ENCODE measurements at regions not wholly inside any gene's neighbourhood (a gene's known extent, or its start where the extent isn't known, plus 50 kb on each side); places are given as distances from the start of the nearest gene placed in this dataset.

DNA sequence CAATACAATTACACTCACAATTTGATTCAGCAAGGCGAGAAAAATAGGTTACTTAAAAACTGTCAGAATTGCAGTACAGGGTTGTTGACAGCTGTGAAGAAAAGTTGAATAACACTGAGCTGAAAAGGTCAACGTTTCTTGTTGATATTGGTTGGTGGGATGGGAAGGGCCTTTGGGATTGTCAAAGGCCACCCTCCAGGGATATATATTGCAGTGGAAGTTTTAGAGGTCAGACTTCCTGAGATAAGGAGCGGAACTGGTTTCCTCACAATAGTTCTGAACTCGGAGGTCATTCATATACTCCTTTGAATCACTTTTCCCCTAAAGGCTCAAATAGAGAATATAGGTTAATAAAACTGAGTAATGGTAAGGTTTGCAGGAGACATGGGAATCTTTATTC is 417.2 kb downstream of the RAPGEF2 start:
- TF ChIP-seq, protein P1, sequence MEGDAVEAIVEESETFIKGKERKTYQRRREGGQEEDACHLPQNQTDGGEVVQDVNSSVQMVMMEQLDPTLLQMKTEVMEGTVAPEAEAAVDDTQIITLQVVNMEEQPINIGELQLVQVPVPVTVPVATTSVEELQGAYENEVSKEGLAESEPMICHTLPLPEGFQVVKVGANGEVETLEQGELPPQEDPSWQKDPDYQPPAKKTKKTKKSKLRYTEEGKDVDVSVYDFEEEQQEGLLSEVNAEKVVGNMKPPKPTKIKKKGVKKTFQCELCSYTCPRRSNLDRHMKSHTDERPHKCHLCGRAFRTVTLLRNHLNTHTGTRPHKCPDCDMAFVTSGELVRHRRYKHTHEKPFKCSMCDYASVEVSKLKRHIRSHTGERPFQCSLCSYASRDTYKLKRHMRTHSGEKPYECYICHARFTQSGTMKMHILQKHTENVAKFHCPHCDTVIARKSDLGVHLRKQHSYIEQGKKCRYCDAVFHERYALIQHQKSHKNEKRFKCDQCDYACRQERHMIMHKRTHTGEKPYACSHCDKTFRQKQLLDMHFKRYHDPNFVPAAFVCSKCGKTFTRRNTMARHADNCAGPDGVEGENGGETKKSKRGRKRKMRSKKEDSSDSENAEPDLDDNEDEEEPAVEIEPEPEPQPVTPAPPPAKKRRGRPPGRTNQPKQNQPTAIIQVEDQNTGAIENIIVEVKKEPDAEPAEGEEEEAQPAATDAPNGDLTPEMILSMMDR (IDR thresholded peaks at IDR 0.05), result no peak

DNA sequence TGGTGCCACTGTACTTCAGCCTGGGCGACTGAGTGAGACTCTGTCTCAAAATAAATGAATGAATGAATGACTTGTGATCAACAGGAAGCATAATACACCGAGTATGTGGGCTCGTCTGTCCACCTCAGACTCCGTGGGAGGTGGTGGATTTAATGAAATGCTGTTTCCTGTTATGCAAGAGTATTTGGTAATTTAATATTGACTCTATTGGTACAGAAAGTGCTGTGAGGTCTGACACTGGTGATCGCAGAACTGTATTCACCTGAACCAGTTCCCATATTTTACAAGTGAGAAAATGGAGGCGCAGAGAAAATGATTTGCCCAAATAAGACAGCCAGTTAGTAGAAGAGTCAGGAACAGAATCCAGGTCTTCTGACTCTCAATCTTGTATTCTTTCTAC is 423.3 kb downstream of the RAPGEF2 start:
- TF ChIP-seq, protein P1 (IDR thresholded peaks at IDR 0.05), result no peak

DNA sequence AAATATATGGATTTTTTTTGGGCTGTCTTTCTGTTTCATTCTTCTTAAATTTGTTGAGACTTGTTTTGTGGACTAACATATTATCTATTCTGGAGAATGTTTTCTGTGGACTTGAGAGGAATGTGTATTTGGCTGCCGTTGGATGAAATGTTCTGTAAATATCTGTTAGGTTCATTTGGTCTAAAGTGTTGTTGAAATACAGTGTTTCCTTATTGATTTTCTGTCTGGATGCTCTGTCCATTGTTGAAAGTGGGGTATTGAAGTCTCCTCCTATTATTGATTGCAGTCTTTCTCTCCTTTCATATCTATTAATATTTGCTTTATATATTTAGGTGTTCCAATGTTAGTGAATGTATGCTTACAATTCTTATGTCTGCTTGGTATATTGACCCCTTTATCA is 431.8 kb downstream of the RAPGEF2 start:
- TF ChIP-seq, protein P1 (IDR thresholded peaks at IDR 0.05), result no peak

DNA sequence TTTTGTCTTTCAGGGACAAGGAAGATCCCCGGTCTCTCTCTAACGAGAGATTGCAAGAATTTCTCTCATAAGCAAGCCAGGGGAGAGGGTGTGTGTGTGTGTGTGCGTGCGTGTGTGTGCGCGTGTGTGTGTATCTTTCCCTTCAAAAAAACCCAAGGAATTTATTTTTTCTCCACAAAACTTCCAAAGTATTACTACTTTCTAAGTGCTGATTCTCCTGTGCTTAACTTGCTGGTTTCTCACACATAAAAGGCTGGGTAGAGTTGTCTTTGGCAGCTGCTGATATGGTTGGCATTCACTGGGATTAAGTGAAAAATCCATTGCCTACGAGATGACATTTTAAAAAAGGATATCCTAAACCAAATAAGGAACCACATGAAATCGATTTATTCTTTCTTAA is 435.7 kb downstream of the RAPGEF2 start:
- TF ChIP-seq, protein P1 (IDR thresholded peaks at IDR 0.05), result no peak

DNA sequence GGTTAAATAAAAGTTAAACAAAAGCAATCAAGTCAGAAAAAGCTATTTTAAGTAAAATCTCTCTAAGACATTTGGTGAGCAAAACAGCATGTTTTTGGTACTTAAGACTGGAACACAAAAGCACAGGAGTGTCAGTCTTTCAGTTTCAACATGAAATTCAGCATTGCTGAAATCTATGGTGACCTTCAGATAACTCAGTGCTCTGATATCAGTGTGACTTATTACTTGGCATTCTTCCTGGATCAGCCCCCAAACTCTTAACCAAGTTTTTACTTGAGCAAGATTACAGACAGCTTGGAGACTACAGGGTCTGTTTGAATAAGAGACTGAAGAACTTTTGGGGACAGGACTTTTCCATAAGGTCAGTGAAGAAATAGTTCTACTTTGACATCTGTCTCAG is 437.2 kb downstream of the RAPGEF2 start:
- TF ChIP-seq, protein P1 (IDR thresholded peaks at IDR 0.05), result no peak

DNA sequence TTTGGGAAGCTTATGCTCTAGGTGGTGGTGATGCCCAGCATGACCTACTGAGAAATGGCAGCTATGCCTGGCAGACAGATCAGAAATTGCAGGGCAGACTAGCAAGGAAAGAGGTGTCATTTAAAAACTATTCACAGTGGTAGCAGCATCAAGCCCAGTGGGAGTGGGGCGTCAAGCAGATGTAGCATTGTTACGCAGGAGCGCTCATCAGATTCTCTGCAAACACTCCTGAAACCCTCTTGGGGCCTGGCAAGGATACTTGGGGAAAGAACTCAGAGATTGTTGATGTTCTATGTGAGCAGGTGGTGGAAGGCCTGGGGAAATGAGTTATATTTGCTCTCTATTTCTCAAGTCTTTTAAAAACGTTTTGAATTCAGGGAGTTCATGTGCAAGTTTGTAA is 437.6 kb downstream of the RAPGEF2 start:
- TF ChIP-seq, protein P1 (IDR thresholded peaks at IDR 0.05), result no peak

DNA sequence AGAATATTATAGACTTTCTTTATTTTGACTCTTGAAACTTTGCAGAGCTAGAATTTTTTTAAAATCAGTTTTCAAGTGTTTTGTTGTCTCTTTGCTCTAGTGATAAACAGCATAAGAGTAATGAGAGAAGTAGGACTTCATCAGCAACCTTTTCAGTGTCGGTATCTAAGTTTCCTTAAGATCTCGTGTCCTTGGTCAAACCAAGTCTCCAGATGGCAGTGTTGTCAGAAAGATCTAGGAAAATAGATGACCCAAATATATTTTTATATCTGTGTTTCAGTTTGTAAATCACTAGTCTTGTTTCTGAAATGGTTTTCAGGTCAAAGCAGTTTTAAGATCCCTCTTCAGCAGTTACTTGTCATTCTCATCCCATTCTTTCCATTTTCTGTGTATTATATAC is 438.3 kb downstream of the RAPGEF2 start:
- TF ChIP-seq, protein P1 (IDR thresholded peaks at IDR 0.05), result no peak

DNA sequence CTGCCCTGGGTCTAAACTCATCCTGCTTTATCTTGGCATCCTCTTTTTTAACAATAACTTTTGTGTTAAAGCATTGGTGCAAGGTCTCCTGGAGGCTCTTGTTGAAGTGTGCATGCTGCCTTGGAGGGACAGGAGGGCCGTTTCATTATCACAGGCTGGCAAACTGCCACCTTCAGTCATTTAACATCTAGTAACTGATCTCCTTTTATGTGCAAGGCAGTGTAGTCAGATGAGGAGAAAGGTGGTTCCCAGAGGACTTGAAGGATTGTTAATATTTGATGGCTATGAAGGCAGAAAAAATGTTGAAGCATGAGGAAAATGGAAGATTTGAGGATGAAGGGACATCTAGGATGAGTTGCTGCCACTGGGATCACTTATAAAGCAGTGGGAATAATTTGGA is 439.4 kb downstream of the RAPGEF2 start:
- TF ChIP-seq, protein P1 (IDR thresholded peaks at IDR 0.05), result no peak
